GM18517 (cell line): ENCODE measurements at regions not wholly inside any gene's neighbourhood (a gene's known extent, or its start where the extent isn't known, plus 50 kb on each side); places are given as distances from the start of the nearest gene placed in this dataset.

Experiments
- ATAC-seq: cut with Tn5 transposase; IDR thresholded peaks from one replicate; pipeline ENCODE4 v1.9.1; 2021; ENCODE audit warnings: mild to moderate bottlenecking, moderate library complexity; ENCODE audit not compliant: unreplicated experiment

DNA sequence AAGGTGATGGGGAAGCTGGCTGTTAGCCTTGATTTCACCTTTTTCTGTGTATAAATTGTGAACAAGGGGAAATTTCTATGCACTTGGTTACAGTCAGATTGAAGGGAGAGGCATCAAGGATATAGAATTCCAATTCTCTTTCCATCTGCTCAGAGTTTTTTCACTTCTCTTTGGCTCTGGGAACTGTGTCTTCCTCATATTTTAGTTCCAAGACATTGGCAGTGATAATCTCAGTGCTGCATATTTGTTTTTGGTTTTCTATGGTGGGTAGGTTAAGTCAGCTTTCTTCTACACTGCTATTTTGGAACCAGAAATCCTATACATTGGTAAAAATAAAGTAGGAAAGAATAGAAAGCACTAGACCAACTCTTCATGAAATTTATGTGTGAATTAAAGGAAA, 569.6 kb upstream of the CXADR start:
- ATAC-seq, result no peak

DNA sequence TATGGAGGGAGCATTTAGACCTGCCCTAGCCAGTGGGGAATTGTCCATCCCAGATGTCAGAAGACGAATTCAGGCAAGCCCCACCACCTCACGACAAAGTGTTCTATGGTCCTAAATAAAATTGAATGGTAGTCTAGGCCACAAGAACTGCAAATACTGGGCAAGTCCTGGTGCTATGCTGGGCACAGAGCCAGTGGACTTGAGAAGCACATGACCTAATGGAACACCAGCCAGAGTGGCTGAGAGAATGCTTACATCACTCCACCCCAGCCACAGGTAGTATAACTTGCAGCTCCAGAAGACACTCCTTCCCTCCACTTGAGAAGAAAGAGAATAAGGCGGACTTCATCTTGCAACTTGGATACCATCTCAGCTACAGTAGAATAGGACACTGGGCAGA, 567.3 kb upstream of the CXADR start:
- no peak for ATAC-seq

DNA sequence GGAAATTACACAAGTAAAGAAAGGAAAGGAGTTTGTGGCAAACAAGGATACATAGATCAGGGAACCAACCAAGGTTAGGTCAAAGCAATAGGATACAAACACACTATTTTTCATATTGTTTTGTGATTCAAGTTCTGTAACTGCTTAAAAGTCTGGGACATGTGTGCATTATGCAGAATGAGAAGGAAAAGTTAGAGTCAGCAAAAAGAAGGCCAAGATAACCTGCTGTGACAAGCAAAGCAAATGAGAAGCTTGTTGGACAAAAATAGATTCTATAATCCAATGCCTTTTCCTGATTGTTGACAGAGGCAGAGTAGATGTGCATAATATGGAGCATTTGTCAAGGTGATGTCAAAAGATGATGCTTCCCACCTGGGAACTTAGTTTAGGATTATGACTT, 556.0 kb upstream of the CXADR start:
- ATAC-seq, result no peak

DNA sequence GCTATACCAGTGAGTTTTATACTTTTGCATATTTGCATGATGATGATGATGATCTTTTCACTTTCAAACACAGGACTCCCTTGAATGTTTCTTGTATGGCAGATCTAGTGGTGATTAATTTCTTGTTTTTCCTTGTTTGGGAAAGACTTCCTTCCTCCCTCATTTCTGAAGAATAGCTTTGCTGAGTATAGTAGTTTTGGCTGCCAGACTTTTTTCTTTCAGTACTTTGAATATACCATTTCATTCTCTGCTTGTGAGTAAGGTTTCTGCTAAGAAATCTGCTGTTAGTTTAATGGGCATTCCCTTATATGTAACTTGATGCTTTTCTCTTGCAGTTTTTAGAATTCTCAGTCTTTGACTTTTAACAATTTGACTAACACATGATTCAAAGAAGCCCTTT, 547.4 kb upstream of the CXADR start:
- ATAC-seq, result no peak

DNA sequence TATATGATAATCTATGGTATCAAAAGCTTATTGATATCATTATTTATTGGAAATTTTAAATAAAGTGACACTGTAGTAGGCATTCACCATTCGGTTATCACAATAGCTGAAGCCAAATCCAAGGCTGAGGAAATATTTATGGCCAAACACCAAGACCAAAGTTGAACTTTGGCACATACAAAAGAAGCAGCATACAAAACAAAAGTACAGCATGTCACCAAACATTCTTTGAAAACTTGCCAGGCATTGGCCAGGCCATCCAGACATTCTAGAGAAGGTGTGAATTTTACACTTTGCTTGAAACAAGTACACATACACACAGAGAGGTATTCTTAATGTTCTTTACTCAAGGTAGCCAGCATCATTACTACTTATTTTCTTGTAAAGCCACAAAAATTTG, 544.4 kb upstream of the CXADR start:
- ATAC-seq, result no peak

DNA sequence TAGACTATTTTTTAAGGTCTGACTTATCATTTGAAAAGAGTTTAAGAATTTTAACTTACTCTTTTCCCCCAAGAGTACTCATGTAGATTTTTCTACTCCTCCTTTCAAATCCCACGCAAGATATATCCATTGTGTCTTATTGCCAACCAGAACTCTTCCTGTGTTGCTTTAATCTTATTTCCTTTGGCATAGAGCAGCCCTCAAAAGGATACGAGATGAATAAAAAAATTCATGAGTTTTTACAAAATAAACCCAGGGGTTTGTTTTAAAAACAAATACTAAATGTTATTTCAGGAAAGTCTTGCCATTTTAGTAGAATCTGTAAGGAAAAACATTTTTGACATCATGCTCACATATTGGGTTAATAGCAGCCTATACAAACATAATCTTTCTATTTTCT, 543.2 kb upstream of the CXADR start:
- no peak for ATAC-seq

DNA sequence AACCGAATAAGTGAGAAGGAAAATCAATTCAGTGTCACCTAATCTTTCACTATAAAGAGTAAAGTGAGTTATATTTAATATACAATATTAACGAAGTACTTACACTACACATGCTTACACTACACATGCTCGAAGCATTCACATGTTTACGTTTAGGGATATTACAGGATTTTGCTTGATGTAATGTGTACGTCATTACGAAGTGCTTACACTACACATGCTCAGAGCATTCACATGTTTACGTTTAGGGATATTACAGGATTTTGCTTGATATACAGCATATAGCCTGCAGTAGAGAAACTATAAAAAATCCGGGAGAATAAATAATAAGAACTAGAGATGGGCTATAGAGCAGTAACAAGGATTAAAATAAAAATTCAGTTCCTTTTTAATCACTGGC, 538.8 kb upstream of the CXADR start:
- no peak for ATAC-seq

DNA sequence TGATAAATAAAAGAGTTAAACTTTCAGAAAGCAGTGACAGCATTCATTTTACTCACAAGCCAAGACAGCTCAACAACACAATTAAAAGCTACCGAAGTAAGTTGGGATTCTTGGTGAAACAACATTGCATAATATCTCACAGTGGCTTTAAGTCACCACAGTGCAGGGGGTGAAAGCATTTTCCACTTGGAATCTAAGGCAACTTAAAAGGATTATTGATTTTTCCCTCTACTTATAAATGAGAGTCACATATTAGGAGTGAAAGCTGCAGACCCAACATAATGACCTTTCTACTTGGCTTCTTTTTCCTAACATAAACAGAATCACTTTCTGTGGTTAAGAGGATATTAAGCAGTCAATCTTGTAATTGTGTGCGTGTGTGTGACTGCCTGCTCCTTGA, 536.6 kb upstream of the CXADR start:
- no peak for ATAC-seq

DNA sequence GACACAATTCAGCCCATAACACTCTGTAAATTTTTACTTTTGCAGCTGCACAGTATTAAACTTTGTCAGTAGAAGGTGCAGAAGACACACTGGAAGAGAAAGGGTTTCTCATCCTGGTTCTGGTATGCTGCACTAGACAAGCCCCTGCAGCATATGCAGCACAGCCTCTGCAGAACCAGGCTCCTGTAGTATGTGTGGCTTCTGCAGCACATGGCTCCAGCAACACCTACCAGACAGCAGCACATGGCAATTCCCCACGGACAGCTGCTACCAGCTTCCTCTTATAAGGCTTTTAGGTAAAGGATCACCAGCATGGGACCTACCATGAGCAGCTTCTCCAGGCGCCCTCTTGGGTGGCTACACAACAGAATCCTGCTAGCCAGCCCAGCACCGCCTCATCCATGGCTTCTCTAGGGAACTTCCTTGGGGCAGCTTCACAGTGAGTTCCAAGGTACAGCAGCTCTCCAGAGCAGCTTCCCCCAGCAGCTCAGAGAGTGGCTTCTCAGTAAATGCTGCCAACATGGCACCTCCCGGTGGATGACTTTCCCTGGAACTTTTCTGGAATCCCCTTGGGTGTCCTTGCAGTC, 534.4 kb upstream of the CXADR start:
- no peak for ATAC-seq

DNA sequence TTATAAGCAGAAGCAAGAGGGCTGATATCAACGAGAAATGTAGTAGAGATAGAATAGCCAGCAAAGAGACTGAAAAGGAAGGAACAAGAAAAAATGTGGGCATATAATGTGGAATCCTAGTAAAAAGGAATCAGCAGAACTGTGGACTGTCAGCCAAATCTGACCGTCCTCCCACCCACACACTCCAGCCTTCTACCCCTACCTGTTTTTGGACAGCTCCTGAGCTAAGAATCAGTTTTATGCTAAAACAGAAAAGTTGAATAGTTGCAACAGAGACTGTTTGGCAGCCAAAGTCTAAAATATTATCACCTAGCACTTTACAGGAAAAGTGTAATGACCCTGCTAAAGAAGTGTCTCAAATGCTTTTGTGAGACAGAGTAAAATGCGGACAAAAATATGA, 533.3 kb upstream of the CXADR start:
- ATAC-seq, result no peak

DNA sequence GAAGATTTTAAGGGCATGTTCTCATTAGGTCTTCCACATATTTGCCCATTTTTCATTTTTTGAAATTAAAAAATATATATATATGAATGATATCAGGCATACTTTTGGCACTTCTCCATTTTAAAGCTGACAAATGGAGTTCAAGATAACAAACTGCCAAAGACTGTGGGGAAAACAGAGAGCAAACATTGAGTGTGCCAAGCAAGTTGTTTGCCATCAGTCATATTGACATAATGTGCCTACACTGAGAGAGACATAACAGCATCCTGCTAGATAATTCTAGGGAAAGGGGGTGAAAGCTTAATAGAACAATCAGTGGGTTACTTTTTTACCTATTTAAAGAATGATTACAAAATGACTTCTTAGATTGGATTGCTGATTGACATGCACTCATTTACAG, 529.4 kb upstream of the CXADR start:
- ATAC-seq, result no peak

DNA sequence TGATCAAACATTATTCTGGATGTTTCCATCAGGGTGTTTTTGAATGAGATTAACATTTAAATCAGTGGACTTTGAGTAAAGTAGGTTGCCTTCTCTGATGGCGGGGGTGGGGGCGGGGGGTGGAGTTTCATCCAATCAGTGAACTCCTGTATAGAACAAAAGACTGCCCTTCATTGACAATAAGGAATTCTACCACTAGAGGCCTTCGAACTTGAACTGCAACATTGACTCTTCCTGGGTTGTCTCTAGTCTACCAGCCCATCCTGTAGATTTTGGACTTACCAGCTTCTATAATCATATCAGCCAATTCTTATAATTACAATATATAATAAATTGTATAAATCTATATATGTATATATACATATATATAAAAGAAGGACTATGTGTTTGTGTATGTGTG, 520.4 kb upstream of the CXADR start:
- ATAC-seq, result no peak

DNA sequence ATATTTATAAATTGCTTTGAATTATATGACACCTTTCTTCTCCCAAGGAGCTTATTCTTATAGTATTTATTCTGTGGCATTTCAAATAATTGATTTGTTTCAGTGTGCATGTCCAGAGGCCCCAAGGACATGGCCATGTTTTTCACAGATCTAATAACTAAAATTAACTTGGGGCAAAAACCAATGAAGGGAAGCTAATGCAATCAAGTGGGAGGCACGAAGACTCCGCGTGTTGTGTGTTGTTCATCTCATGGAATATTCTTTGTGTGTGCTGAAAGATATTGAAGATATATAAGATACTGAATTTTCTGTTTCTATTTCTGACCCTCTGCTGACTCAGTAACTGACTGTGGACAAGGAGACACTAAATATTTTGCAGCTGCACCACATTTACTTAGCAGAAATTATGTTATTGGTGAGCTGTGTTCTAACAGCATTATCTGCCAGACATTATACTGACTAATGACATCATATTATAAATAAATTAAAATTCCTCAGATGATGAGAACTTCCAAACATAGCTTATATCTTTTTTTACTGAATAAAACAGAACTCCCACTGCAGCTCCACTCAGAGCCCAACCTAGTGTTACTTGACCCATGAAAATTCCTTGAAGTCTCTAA, 519.3 kb upstream of the CXADR start:
- no peak for ATAC-seq

DNA sequence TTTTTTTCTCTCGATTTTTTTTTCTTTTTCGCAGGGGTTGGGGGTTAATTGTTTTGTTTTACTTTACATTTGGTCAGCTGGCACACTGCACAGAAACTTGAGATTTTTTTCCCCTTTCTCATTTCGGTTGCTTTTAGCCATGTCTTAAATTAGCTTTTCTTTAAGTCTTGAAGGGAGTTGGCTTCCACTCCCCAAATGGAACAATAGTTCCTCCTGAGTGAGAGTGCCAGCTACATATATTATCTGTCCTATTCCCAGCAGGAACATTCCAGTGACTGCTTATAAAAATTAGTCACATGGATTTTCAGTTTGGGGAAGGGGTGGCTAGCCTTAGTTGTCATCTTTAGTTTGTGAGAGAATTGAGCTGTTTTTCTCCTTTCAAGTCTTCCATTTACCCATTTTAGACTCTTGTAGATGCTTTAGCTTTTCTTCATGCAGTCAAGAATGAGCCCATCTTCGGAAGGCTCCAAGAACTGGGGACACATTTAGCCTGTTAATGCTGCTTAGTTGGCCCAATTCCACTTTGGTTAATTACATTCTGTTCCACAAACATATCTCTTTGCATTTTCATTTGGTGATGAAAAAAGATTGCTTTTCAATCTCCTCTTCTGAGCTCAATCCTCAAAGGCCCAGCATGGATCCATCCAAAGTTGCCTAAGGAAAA, 510.1 kb upstream of the CXADR start:
- ATAC-seq, result no peak

DNA sequence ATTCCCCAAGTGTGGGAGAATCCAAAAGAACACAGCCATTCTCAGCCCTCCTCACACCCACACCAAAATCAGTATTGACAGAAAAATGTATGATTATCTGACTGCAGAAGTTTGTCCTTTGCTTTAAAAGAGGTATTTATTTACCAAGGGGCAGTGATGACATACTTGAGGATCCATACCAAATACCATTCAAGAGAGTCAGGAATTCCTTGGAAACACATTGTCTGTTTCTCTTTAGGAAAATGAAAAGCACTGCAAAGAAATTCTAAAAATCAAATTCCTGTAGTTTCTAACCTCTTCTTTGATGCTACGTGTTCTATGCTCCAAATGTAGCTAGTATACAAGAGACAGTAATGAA, 509.6 kb upstream of the CXADR start:
- ATAC-seq, result no peak

DNA sequence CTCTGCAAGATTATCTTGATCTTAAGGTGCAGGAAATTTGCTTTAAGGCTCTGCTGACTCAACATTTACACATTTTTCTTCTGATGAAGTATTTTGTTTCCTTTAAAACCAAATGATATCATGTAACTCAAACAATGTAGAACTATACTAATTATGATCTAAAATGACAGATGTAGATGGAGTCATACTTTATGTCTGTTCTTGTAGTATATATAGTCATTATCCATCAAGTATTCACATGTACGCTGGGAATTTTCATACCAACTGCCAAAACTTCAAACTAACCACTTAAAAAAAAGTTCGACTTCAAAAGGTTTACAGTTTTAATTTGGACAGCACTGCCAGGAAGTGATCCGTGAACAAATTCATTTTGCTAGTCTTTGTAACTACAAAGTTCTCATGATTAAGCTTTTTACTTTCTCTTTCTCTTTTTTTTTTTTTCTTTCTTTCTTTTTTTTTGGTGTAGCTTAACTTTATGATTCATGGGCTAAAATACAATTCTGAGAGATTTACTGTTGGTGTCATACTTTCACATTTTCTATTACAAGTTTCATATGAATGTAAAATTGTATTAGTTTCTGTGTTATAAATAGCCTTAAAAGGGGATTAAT, 509.0 kb upstream of the CXADR start:
- ATAC-seq, result no peak

DNA sequence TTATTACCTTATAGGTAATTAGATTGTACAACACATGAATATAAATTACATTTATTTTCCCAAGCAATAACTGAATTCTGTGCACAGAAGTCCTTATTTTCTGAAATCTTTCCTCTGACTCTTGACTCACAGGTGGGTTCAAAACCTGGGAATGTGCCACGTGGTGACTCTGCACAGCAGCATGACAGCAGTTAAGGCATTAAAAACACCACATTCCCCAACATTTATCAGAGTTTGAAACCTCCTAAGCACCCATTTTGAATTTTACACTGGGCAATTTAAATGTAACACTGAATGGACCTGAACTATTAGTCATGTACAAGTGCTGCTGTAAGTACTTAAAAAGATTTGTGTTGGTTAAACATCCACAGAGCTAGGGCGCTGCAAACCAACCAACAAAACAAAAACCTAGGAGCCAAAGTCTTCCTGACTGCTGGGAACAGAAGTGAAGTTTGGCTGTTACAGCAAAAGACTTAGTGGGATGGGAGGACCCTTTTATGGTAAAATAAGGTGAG, 480.6 kb upstream of the CXADR start:
- ATAC-seq, result no peak

DNA sequence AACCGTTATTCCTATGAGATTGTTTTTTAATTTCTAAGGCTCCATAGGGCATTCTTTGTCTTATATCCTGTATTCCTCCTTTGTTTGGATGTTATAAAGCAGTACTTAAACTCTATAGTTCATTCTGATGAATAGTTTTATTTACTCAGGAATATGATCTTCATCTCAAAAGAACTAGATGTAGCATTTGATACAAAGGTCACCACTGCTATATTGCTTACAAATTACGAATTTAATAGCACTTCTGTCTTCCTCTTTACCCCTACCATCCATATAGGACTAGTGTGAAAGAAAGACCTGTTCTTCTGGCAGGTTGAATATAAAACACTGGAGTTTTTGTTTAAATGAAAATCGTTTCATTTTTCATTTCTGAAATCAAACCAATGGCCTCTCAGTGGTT, 468.1 kb upstream of the CXADR start:
- no peak for ATAC-seq

DNA sequence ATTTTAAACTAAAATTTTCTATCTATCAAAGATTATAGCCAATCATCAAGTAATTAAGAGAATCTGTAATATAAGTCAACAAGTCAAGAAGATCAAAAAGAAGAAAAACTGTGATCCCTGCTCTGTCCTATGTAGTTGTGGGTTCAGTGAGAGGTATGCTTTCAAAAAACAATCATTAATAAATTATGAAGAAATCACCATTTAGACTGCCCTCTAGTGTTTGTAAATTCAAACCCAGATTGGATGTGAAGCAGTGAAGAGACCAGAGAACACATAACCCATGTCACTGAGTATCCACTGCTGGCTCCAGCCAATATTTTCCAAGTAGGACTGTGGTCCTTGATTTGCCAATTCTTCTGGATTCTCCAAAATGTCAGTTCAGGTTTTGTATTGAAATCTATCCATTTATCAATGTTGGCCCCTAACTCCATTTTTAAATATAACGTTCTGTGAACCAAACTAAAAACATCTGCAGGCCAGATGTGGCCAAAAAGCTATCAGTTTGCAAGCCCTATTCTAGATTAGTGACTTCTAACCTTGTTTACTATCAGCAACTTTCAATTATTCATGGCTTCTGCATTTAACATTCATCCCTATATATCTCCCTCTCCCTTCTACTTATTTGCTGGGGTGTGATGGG, 467.5 kb upstream of the CXADR start:
- ATAC-seq, result no peak

DNA sequence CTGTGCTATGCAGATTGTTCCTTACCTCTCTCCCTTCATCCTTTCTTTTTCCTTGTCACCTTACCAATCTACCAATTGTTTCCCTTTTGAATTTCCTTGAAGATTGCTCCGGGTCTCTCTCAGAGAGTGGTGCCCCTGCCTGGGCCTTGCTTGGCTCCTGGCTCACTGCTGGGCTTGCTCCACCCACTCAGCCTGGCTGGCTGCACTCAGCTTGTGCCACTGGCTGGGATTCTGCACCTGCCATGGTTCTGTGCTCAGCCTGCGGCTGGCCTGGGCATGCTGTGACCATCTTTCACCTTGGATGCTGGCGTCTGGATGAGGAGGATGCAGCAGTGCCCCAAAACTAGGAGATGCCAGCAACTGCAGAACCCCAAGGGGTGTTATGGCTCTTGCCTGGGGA, 463.9 kb upstream of the CXADR start:
- ATAC-seq, result no peak

DNA sequence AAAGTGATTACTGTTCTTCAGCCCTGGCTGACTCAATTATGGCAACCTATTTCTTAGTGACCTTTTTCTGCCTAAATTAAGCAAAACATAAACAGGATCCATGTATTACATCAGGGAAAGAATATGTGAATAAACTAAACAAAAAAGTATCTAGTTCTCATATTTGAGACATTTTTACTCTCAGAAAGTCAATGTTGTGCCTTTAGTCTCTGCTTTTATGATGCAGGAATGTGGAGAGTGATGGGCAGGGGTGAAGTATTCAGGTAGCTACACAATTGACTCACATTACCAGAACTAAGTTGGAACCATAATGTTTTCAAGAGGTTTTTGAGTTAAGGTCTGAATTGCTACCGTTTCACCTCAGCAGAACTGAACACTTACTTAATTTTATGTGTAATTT, 462.7 kb upstream of the CXADR start:
- ATAC-seq, result no peak

DNA sequence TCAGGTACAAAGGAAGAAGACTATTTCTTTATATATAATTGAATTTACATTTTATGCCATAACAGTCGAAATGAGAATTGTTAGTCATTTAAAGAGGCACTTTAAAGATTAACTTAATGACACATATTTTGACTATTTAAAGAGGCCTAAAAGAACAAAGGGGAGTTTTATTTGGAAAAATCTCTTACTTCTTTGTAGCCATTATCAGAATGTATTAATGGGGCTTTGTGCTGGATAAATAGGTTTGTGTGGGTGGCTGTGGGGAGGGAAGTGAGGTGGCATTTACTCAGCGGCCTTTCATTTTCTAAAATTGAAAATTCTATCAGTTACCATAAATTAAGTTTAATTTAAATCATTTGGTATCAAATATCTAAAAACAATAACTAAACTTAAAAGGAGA, 462.2 kb upstream of the CXADR start:
- ATAC-seq, result no peak
